Adrenal gland (tissue), 9 donors: ENCODE measurements at regions not wholly inside any gene's neighbourhood (a gene's known extent, or its start where the extent isn't known, plus 50 kb on each side); places are given as distances from the start of the nearest gene placed in this dataset.

Experiments
- DNase-seq, 7 donors: peaks; one replicate each; pipeline ENCODE4 v3.0.0-alpha.2; 2019 to 2020
- H3K27ac ChIP-seq, 5 donors: fragments of 200-600 bp; sonication (generic) in 4 of 5; 1 replicate in 3 of 5; 2 replicates in 2 of 5; pipeline versions ENCODE4 v1.5.1 to v1.8.0; 2016 to 2020; ENCODE audit warnings: mild to moderate bottlenecking in 1 of 5
- H3K27me3 ChIP-seq: fragments of 200-600 bp; 2 replicates; pipeline ENCODE4 v1.8.0; 2021
- H3K36me3 ChIP-seq, 2 donors: fragments of 200-600 bp; replicated peaks in 1 of 2; 1 replicate in 1 of 2; 2 replicates in 1 of 2; pipeline versions ENCODE4 v1.5.1 to v1.8.0; 2018 to 2022
- H3K4me1 ChIP-seq, 2 donors: fragments of 200-600 bp; replicated peaks in 1 of 2; 1 replicate in 1 of 2; 2 replicates in 1 of 2; pipeline versions ENCODE4 v1.5.1 to v1.8.0; 2018 to 2021
- H3K4me3 ChIP-seq, 4 donors: fragments of 200-600 bp; sonication (generic) in 3 of 4; one replicate each; pipeline ENCODE4 v1.5.1; 2016 to 2018
- H3K9me3 ChIP-seq, 3 donors: fragments of 200-600 bp; sonication (generic) in 1 of 3; replicated peaks in 1 of 3; 1 replicate in 2 of 3; 2 replicates in 1 of 3; pipeline versions ENCODE4 v1.5.1 to v1.8.0; 2016 to 2021
- CTCF ChIP-seq, 6 experiments: fragments of 450-650 bp in 4 of 6; fragments of 200-600 bp in 2 of 6; sonication (generic) in 1 of 6; IDR thresholded peaks; 1 replicate in 5 of 6; 2 replicates in 1 of 6; pipeline versions ENCODE4 v1.5.1 to v1.8.0; 2016 to 2021; ENCODE audit warnings: antibody characterized with exemption in 6 of 6, mild to moderate bottlenecking in 2 of 6, moderate library complexity in 1 of 6
- POLR2A ChIP-seq, 2 donors: fragments of 450-650 bp; IDR thresholded peaks; one replicate each; pipeline ENCODE4 v1.6.1; 2017; ENCODE audit warnings: antibody characterized with exemption in 2 of 2, mild to moderate bottlenecking in 2 of 2, moderate library complexity in 1 of 2
- WGBS, 4 donors: extraction: QIAGEN DNeasy Blood & Tissue Kit in 2 of 4; methylation state at CpG; one replicate each; pipeline versions ENCODE4 v1.1.5 to v1.1.7; 2013 to 2017; 5-methylcytosine and 5-hydroxymethylcytosine counted together
- intact Hi-C, 2 donors: fragments of 100-400 bp; cut with DNase I; formaldehyde crosslinking; loops; one replicate each; pipeline versions ENCODE4 v1.14.1 to v1.15.0; 2022 to 2023
- donor health status: healthy with polysubstance abuse.
- donor health status: Bipolar disorder and iron deficiency.
- donor health status: DM: yes; HTN: yes; CAD: no.
- donor health status: DM: no; HTN: no; CAD: no.
- donor health status: DM: no; HTN: no; CAD: no.

DNA sequence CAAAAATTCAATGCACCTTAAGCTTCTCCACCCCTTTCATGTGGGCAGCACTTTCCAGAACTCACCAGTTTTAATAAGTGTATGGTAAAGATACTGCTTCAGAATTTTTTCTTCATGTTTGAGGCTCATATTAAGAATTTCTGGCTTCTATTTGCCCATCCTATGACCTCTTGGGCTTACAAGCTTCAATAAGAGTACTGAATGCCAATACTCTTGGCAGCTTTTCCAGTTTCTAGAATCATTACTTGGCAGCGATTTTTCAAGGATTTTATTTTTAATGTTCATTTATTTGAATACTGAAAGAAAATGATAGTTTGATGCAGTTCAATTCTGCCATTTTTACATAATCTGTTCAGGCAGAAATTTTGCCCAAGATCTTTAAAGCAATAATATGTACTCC lies 242.1 kb upstream of the KCND2 start:
- Histone ChIP-seq H3K27me3 (no peaks in the 10 kb centered on the region), H3K27ac (no peak overlapping the region), H3K36me3 (no peaks in the 10 kb centered on the region), H3K4me3 (no peak overlapping the region), H3K9me3 (no peaks in the 10 kb centered on the region), H3K4me1 (no peaks in the 10 kb centered on the region)
- no peak for DNase-seq
- no peak for TF ChIP-seq CTCF (IDR thresholded peaks at IDR 0.05)
- WGBS, 4 donors, result 33 to 43% (median 37%) methylated on average over 1 of the region's 1 CpG
- intact Hi-C loops, result no loop called here

- Histone ChIP-seq H3K4me1 (no peaks in the 10 kb centered on the region), H3K4me3 (no peak overlapping the region), H3K9me3 (no peaks in the 10 kb centered on the region), H3K36me3 (no peaks in the 10 kb centered on the region), H3K27me3 (no peaks in the 10 kb centered on the region), H3K27ac (no peak overlapping the region)
- 57 to 75% (median 65%) methylated on average over 2 of the region's 2 CpGs for WGBS, 4 donors
- intact Hi-C loops, result no loop called here
- TF ChIP-seq POLR2A (IDR thresholded peaks at IDR 0.05) (no peak), CTCF (IDR thresholded peaks at IDR 0.05) (no peak)
- no peak for DNase-seq
These were observed 239.9 kb upstream of the KCND2 start for GRCh38 chr7:120033114-120033513.

DNA sequence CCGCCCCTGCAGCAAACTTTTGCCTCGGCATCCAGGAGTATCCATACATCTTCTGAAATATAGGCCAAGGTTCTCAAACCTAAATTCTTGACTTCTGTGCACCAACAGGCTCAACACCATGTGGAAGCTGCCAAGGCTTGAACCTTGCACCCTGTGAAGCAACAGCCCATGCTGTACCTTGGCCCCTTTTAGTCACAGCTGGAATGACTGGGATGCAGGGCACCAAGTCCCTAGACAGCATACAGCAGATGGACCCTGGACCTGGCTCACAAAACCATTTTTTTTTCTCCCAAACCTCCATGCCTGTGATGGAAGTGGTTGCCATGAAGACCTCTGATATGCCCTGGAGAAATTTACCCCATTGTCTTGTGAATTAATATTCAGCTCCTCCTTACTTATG lies 233.8 kb upstream of the KCND2 start:
- no peak for TF ChIP-seq CTCF (IDR thresholded peaks at IDR 0.05)
- no peak for TF ChIP-seq POLR2A (IDR thresholded peaks at IDR 0.05)
- WGBS, 4 donors, result 79 to 87% (median 83%) methylated on average over 2 of the region's 2 CpGs

DNA sequence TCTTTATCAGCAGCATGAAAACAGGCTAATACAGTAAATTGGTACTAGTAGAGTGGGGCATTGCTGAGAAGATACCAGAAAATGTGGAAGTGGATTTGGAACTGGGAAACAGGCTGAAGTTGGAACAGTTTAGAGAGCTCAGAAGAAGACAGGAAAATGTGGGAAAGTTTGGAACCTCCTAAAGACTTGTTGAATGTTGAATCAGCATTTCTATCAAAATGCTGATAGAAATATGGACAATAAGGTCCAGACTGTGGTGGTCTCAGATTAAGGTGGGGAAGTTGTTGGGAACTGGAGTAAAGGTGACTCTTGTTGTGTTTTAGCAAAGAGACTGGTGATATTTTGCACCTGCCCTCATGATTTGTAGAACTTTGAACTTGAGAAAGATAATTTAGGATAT lies 231.2 kb upstream of the KCND2 start:
- H3K36me3 ChIP-seq, result no peaks in the 10 kb centered on the region
- no peak overlapping the region for H3K27ac ChIP-seq
- no peak for TF ChIP-seq POLR2A (IDR thresholded peaks at IDR 0.05)
- no peak for TF ChIP-seq CTCF (IDR thresholded peaks at IDR 0.05)
- H3K4me3 ChIP-seq, result no peak overlapping the region
- DNase-seq, result no peak
- H3K4me1 ChIP-seq, result no peaks in the 10 kb centered on the region
- no peaks in the 10 kb centered on the region for H3K9me3 ChIP-seq
- intact Hi-C loops, result no loop called here
- no peaks in the 10 kb centered on the region for H3K27me3 ChIP-seq

More for the DNA sequence above, 233.8 kb upstream of the KCND2 start:
- H3K36me3 ChIP-seq, result no peaks in the 10 kb centered on the region
- H3K9me3 ChIP-seq, result no peaks in the 10 kb centered on the region
- no peaks in the 10 kb centered on the region for H3K4me1 ChIP-seq
- H3K4me3 ChIP-seq, result no peak overlapping the region
- intact Hi-C loops, result no loop called here
- no peaks in the 10 kb centered on the region for H3K27me3 ChIP-seq
- H3K27ac ChIP-seq, result no peak overlapping the region
- DNase-seq, result no peak
